Astrocyte (in vitro differentiated cells and primary cell): ENCODE measurements at regions not wholly inside any gene's neighbourhood (a gene's known extent, or its start where the extent isn't known, plus 50 kb on each side); places are given as distances from the start of the nearest gene placed in this dataset.

Experiments
- DNase-seq: peaks from one replicate; pipeline ENCODE4 v3.0.0-alpha.2; 2010; ENCODE audit warnings: low read depth
- FAIRE-seq: peaks from 2 replicates; lab custom pipeline; 2011; peaks lifted over from hg19 to GRCh38; lab: Jason Lieb, UNC
- H2AFZ ChIP-seq: 2 replicates; pipeline ENCODE4 v1.6.0; 2012; ENCODE audit warnings: low read depth, low read length, inconsistent platforms
- H3K27ac ChIP-seq: 2 replicates; pipeline ENCODE4 v1.5.1; 2011; ENCODE audit warnings: low read depth, low read length, inconsistent platforms
- H3K27me3 ChIP-seq: 2 replicates; pipeline ENCODE4 v1.6.0; 2011; ENCODE audit warnings: low read length, inconsistent platforms; ENCODE audit not compliant: insufficient read depth
- H3K36me3 ChIP-seq: 2 replicates; pipeline ENCODE4 v1.5.1; 2011; ENCODE audit warnings: low read length, inconsistent platforms; ENCODE audit not compliant: insufficient read depth
- H3K4me1 ChIP-seq: 2 replicates; pipeline ENCODE4 v1.5.1; 2011; ENCODE audit warnings: low read length, inconsistent platforms; ENCODE audit not compliant: insufficient read depth
- H3K4me2 ChIP-seq: 2 replicates; pipeline ENCODE4 v1.6.0; 2012; ENCODE audit warnings: low read length, inconsistent platforms
- H3K4me3 ChIP-seq: 2 replicates; pipeline ENCODE4 v1.5.1; 2011; ENCODE audit warnings: low read depth, mild to moderate bottlenecking, low read length, inconsistent platforms; ENCODE audit not compliant: insufficient read depth
- H3K79me2 ChIP-seq: 2 replicates; pipeline ENCODE4 v1.6.0; 2012; ENCODE audit warnings: mild to moderate bottlenecking, low read length, inconsistent platforms; ENCODE audit not compliant: insufficient read depth
- H3K9ac ChIP-seq: 2 replicates; pipeline ENCODE4 v1.6.0; 2012; ENCODE audit warnings: mild to moderate bottlenecking, low read length, inconsistent platforms
- H3K9me3 ChIP-seq: 2 replicates; pipeline ENCODE4 v1.5.1; 2012; ENCODE audit warnings: low read depth, mild to moderate bottlenecking, low read length, inconsistent platforms; ENCODE audit not compliant: insufficient read depth
- H4K20me1 ChIP-seq: 2 replicates; pipeline ENCODE4 v1.6.0; 2012; ENCODE audit warnings: low read length, inconsistent platforms; ENCODE audit not compliant: insufficient read depth
- H3K27ac Mint-ChIP-seq: one replicate; pipeline ENCODE4 v1.8.0; 2021; ENCODE audit warnings: mild to moderate bottlenecking, mixed read lengths; ENCODE audit not compliant: unreplicated experiment
- H3K27me3 Mint-ChIP-seq: one replicate; pipeline ENCODE4 v1.8.0; 2021; ENCODE audit warnings: low read depth, mixed read lengths; ENCODE audit not compliant: unreplicated experiment
- H3K36me3 Mint-ChIP-seq: one replicate; pipeline ENCODE4 v1.8.0; 2021; ENCODE audit warnings: low read depth, mixed read lengths; ENCODE audit not compliant: unreplicated experiment
- H3K4me1 Mint-ChIP-seq: one replicate; pipeline ENCODE4 v1.8.0; 2021; ENCODE audit warnings: low read depth, mixed read lengths; ENCODE audit not compliant: unreplicated experiment
- H3K4me3 Mint-ChIP-seq: one replicate; pipeline ENCODE4 v1.8.0; 2021; ENCODE audit warnings: mild to moderate bottlenecking, moderate library complexity, mixed read lengths; ENCODE audit not compliant: unreplicated experiment
- H3K9me3 Mint-ChIP-seq: one replicate; pipeline ENCODE4 v1.8.0; 2021; ENCODE audit warnings: mild to moderate bottlenecking, mixed read lengths; ENCODE audit not compliant: unreplicated experiment
- CTCF ChIP-seq: IDR thresholded peaks from 2 replicates; pipeline ENCODE4 v1.5.1; 2011; ENCODE audit warnings: low read depth, mild to moderate bottlenecking, inconsistent platforms, low read length, moderate library complexity; ENCODE audit not compliant: insufficient read depth
- EZH2 ChIP-seq: IDR thresholded peaks from 2 replicates; pipeline ENCODE4 v1.6.1; 2012; ENCODE audit warnings: mild to moderate bottlenecking, low read length, inconsistent platforms; ENCODE audit not compliant: insufficient read depth

- Mint-ChIP-seq H3K4me1 (peaks cover 34% of the 10 kb centered on the region), H3K4me3 (no peak overlapping the region), H3K9me3 (no peaks in the 10 kb centered on the region), H3K36me3 (peaks cover 2% of the 10 kb centered on the region), H3K27ac (peak overlapping the region; percentile 71), H3K27me3 (no peaks in the 10 kb centered on the region)
- Histone ChIP-seq H3K79me2 (no peaks in the 10 kb centered on the region), H3K4me3 (peak overlapping the region; percentile 25), H4K20me1 (peaks cover 4% of the 10 kb centered on the region), H3K36me3 (no peaks in the 10 kb centered on the region), H3K9ac (peak overlapping the region; percentile 43), H3K27ac (peak overlapping the region; percentile 50), H2AFZ (no peak overlapping the region), H3K4me1 (peaks cover 33% of the 10 kb centered on the region), H3K9me3 (no peaks in the 10 kb centered on the region), H3K27me3 (no peaks in the 10 kb centered on the region), H3K4me2 (peak overlapping the region; percentile 70)
- FAIRE-seq (peak; percentile 13), DNase-seq (peak; percentile 86)
- TF ChIP-seq EZH2 (no peak), CTCF (no peak)
Observed at GRCh38 chr3:124119056-124119716, 127.3 kb upstream of the ROPN1 start.

- no peaks in the 10 kb centered on the region for H3K27me3 Mint-ChIP-seq
- H3K27ac Mint-ChIP-seq, result no peak overlapping the region
- Histone ChIP-seq H2AFZ (no peak overlapping the region), H3K4me2 (no peak overlapping the region), H4K20me1 (peaks cover 4% of the 10 kb centered on the region), H3K36me3 (no peaks in the 10 kb centered on the region), H3K9me3 (no peaks in the 10 kb centered on the region), H3K4me1 (peaks cover 33% of the 10 kb centered on the region), H3K9ac (no peak overlapping the region), H3K27ac (no peak overlapping the region), H3K27me3 (no peaks in the 10 kb centered on the region), H3K79me2 (no peaks in the 10 kb centered on the region), H3K4me3 (no peak overlapping the region)
- DNase-seq (no peak), FAIRE-seq (no peak)
- H3K4me3 Mint-ChIP-seq, result no peak overlapping the region
- TF ChIP-seq CTCF, result no peak
- no peak for TF ChIP-seq EZH2
- H3K9me3 Mint-ChIP-seq, result no peaks in the 10 kb centered on the region
- H3K36me3 Mint-ChIP-seq, result no peaks in the 10 kb centered on the region
- H3K4me1 Mint-ChIP-seq, result peaks cover 36% of the 10 kb centered on the region
Observed at GRCh38 chr3:124121379-124122312, 129.7 kb upstream of the ROPN1 start.
